ENCODE measurements at regions not wholly inside any gene's neighbourhood (a gene's known extent, or its start where the extent isn't known, plus 50 kb on each side); places are given as distances from the start of the nearest gene placed in this dataset.

DNA sequence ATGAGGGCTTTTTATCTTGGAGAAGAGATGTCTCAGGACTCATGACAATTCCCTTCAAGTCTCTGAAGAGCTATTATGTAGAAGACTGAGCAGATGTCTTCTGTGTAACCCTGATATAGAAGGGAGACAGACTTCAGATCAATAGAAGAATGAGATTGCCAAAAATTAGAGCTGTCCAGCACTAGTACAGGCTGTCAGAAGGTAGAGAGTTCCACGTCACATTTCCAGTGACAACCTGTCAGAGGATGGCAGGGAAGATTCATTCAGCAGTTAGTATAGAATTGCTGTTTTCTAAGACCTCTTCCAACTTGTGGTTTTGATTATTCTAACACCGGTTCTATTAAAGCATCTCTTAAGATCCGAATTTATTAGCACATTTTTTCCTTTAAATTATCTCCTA lies 520.6 kb downstream of the RBFOX1 start:
- no peak for TF ChIP-seq ZNF274 (IDR thresholded peaks at IDR 0.05; ENCODE audit: low read length)
- no peak for TF ChIP-seq ZNF274 (tag by site-specific recombination; IDR thresholded peaks at IDR 0.05; ENCODE audit: borderline replicate concordance)
- TF ChIP-seq, protein P1, sequence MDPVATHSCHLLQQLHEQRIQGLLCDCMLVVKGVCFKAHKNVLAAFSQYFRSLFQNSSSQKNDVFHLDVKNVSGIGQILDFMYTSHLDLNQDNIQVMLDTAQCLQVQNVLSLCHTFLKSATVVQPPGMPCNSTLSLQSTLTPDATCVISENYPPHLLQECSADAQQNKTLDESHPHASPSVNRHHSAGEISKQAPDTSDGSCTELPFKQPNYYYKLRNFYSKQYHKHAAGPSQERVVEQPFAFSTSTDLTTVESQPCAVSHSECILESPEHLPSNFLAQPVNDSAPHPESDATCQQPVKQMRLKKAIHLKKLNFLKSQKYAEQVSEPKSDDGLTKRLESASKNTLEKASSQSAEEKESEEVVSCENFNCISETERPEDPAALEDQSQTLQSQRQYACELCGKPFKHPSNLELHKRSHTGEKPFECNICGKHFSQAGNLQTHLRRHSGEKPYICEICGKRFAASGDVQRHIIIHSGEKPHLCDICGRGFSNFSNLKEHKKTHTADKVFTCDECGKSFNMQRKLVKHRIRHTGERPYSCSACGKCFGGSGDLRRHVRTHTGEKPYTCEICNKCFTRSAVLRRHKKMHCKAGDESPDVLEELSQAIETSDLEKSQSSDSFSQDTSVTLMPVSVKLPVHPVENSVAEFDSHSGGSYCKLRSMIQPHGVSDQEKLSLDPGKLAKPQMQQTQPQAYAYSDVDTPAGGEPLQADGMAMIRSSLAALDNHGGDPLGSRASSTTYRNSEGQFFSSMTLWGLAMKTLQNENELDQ (tag by site-specific recombination; IDR thresholded peaks at IDR 0.05; ENCODE audit: low read depth), result no peak
- TF ChIP-seq, protein P2, sequence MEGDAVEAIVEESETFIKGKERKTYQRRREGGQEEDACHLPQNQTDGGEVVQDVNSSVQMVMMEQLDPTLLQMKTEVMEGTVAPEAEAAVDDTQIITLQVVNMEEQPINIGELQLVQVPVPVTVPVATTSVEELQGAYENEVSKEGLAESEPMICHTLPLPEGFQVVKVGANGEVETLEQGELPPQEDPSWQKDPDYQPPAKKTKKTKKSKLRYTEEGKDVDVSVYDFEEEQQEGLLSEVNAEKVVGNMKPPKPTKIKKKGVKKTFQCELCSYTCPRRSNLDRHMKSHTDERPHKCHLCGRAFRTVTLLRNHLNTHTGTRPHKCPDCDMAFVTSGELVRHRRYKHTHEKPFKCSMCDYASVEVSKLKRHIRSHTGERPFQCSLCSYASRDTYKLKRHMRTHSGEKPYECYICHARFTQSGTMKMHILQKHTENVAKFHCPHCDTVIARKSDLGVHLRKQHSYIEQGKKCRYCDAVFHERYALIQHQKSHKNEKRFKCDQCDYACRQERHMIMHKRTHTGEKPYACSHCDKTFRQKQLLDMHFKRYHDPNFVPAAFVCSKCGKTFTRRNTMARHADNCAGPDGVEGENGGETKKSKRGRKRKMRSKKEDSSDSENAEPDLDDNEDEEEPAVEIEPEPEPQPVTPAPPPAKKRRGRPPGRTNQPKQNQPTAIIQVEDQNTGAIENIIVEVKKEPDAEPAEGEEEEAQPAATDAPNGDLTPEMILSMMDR (tag by site-specific recombination; IDR thresholded peaks at IDR 0.05), result no peak
- no peak for TF ChIP-seq ZSCAN23 (tag by site-specific recombination; IDR thresholded peaks at IDR 0.05)
- no peak for TF ChIP-seq ZNF138 (tag by site-specific recombination; IDR thresholded peaks at IDR 0.05; ENCODE audit: borderline replicate concordance)
- TF ChIP-seq YY1 (tag by site-specific recombination; IDR thresholded peaks at IDR 0.05), result no peak
- no peak for TF ChIP-seq ZNF23 (tag by site-specific recombination; IDR thresholded peaks at IDR 0.05; ENCODE audit: borderline replicate concordance)
- TF ChIP-seq, protein P3, sequence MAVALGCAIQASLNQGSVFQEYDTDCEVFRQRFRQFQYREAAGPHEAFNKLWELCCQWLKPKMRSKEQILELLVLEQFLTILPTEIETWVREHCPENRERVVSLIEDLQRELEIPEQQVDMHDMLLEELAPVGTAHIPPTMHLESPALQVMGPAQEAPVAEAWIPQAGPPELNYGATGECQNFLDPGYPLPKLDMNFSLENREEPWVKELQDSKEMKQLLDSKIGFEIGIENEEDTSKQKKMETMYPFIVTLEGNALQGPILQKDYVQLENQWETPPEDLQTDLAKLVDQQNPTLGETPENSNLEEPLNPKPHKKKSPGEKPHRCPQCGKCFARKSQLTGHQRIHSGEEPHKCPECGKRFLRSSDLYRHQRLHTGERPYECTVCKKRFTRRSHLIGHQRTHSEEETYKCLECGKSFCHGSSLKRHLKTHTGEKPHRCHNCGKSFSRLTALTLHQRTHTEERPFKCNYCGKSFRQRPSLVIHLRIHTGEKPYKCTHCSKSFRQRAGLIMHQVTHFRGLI (tag by site-specific recombination; IDR thresholded peaks at IDR 0.05), result no peak
- TF ChIP-seq ZNF560 (tag by site-specific recombination; IDR thresholded peaks at IDR 0.05; ENCODE audit: borderline replicate concordance), result no peak
- TF ChIP-seq, protein P4, sequence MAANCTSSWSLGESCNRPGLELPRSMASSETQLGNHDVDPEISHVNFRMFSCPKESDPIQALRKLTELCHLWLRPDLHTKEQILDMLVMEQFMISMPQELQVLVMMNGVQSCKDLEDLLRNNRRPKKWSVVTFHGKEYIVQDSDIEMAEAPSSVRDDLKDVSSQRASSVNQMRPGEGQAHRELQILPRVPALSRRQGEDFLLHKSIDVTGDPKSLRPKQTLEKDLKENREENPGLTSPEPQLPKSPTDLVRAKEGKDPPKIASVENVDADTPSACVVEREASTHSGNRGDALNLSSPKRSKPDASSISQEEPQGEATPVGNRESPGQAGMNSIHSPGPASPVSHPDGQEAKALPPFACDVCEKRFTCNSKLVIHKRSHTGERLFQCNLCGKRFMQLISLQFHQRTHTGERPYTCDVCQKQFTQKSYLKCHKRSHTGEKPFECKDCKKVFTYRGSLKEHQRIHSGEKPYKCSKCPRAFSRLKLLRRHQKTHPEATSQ (tag by site-specific recombination; IDR thresholded peaks at IDR 0.05), result no peak
- TF ChIP-seq, protein P5, sequence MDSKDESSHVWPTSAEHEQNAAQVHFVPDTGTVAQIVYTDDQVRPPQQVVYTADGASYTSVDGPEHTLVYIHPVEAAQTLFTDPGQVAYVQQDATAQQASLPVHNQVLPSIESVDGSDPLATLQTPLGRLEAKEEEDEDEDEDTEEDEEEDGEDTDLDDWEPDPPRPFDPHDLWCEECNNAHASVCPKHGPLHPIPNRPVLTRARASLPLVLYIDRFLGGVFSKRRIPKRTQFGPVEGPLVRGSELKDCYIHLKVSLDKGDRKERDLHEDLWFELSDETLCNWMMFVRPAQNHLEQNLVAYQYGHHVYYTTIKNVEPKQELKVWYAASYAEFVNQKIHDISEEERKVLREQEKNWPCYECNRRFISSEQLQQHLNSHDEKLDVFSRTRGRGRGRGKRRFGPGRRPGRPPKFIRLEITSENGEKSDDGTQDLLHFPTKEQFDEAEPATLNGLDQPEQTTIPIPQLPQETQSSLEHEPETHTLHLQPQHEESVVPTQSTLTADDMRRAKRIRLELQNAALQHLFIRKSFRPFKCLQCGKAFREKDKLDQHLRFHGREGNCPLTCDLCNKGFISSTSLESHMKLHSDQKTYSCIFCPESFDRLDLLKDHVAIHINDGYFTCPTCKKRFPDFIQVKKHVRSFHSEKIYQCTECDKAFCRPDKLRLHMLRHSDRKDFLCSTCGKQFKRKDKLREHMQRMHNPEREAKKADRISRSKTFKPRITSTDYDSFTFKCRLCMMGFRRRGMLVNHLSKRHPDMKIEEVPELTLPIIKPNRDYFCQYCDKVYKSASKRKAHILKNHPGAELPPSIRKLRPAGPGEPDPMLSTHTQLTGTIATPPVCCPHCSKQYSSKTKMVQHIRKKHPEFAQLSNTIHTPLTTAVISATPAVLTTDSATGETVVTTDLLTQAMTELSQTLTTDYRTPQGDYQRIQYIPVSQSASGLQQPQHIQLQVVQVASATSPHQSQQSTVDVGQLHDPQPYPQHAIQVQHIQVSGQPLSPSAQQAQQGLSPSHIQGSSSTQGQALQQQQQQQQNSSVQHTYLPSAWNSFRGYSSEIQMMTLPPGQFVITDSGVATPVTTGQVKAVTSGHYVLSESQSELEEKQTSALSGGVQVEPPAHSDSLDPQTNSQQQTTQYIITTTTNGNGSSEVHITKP (tag by site-specific recombination; IDR thresholded peaks at IDR 0.05), result no peak
- no peak for TF ChIP-seq MEIS1 (CRISPR knock-in tag; IDR thresholded peaks at IDR 0.05; ENCODE audit: borderline replicate concordance)
- no peak for TF ChIP-seq ZNF670 (tag by site-specific recombination; IDR thresholded peaks at IDR 0.05; ENCODE audit: low read depth)
- TF ChIP-seq ZNF830 (tag by site-specific recombination; IDR thresholded peaks at IDR 0.05; ENCODE audit: low read depth), result no peak
